ENCODE measurements at regions not wholly inside any gene's neighbourhood (a gene's known extent, or its start where the extent isn't known, plus 50 kb on each side); places are given as distances from the start of the nearest gene placed in this dataset.

DNA sequence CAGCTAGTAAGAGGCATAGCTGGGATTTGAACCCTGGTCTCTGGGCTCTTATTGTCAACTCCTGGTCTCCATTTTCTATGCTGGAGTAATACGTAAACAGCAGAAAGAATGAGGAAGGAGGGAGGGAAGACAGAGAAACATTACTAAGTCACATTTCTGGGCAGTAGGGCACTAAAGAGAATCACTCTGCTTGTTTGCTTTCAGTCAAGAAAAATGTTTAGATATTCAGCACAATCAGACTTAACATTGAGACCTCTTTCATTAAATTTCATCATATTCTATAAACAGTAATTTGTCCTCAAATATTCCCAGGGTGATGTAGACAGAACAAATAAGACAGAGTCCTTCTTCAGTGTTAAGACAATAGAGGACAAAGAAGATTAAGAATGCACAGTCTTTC is 67.7 kb upstream of the BNC1 start:
- Histone ChIP-seq H3K18ac (ENCODE audit: low read length) (no peak overlapping the region), H3K14ac (ENCODE audit: low read length) (no peak overlapping the region), H4K91ac (ENCODE audit: low read depth, low read length, poor library complexity) (no peak overlapping the region), H3K4me3 (ENCODE audit: low read length in 2 of 2) (no peak overlapping the region), H2BK5ac (ENCODE audit: low read length) (no peak overlapping the region), H3K4ac (ENCODE audit: low read length) (no peak overlapping the region), H4K8ac (ENCODE audit: low read depth, low read length) (no peak overlapping the region), H2BK120ac (ENCODE audit: low read depth, low read length) (no peak overlapping the region), H3K23ac (ENCODE audit: low read depth, low read length, poor library complexity) (no peak overlapping the region), H3K36me3 (replicated peaks in 1 of 2; ENCODE audit: control insufficient read depth in 2 of 2, insufficient read depth in 2 of 2, low read length in 2 of 2) (no peaks in the 10 kb centered on the region), H3K4me2 (ENCODE audit: insufficient read depth, low read length, poor library complexity, severe bottlenecking) (no peak overlapping the region), H2BK15ac (ENCODE audit: low read length) (no peak overlapping the region), H3K79me1 (ENCODE audit: low read depth, low read length) (no peaks in the 10 kb centered on the region), H3K4me1 (ENCODE audit: control insufficient read depth in 2 of 2, insufficient read depth in 1 of 2, low read depth in 1 of 2, low read length in 2 of 2) (no peaks in the 10 kb centered on the region), H2AFZ (ENCODE audit: low read length) (no peak overlapping the region), H2BK12ac (ENCODE audit: low read length) (no peak overlapping the region), H3K9me3 (replicated peaks in 1 of 2; ENCODE audit: control insufficient read depth in 2 of 2, insufficient read depth in 1 of 2, low read depth in 1 of 2, low read length in 2 of 2) (no peaks in the 10 kb centered on the region), H3K9ac (ENCODE audit: low read depth, low read length, poor library complexity) (no peak overlapping the region), H3K27me3 (ENCODE audit: control insufficient read depth in 3 of 3, insufficient read depth in 3 of 3, low read depth in 1 of 3, low read length in 3 of 3) (no peaks in the 10 kb centered on the region), H3K27ac (replicated peaks; ENCODE audit: low read length) (no peak overlapping the region), H2AK5ac (ENCODE audit: low read depth, low read length) (no peak overlapping the region)
- DNase-seq (ENCODE audit: low spot score): no peak
- WGBS, 2 donors (ENCODE audit: extremely low coverage in 2 of 2, insufficient read length in 2 of 2, insufficient replicate concordance in 1 of 2): no CpG with 5 or more reads among the region's 1 CpG

DNA sequence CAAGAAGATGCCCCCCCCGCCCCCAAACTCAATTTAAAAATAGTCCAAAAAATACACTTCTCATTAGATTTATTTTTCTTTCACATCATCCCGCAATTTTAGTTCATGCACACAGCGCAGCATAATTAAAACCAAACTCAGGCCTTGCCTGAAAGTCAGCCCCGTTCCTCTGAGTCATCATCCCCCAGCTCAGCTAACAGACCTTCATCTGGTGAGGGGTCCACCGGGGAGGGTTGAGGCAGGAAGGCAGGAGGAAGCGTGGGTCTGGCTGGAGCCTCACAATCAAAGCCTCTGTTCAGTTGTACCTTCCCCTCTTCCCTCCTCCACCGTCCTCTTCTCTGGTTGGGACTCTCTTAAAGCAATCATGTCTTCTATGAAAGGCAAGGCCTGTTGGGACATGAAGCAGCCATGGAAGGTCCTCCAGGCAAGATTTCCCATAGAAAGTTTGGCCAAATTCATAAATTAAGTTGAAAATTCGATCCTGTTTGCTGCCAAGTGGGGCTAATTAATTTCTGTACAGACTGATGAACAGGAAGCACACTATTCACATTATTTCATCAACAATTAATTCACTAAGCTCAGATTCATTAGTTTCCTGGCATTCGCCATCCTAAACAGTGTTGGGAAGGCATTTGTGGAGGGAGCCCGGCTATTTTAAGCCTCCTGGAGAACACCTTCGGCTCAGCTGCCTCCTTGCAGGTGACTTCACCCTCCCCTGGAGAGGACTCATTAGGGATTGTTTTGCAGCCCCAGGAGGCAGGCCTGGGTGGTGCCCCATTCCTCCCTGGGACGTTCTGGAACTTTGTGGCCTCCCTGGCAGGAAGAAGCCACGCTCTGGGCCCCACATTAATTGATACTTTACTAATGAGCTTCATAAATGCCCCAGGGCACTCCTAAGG is 72.3 kb upstream of the BNC1 start:
- Histone ChIP-seq H4K8ac (ENCODE audit: low read depth, low read length) (no peak overlapping the region), H3K4me2 (ENCODE audit: insufficient read depth, low read length, poor library complexity, severe bottlenecking) (no peak overlapping the region), H2BK5ac (ENCODE audit: low read length) (no peak overlapping the region), H3K79me1 (ENCODE audit: low read depth, low read length) (no peaks in the 10 kb centered on the region), H3K4ac (ENCODE audit: low read length) (no peak overlapping the region), H3K23ac (ENCODE audit: low read depth, low read length, poor library complexity) (no peak overlapping the region), H3K27me3 (ENCODE audit: control insufficient read depth in 3 of 3, insufficient read depth in 3 of 3, low read depth in 1 of 3, low read length in 3 of 3) (no peaks in the 10 kb centered on the region), H3K27ac (replicated peaks; ENCODE audit: low read length) (no peak overlapping the region), H3K18ac (ENCODE audit: low read length) (no peak overlapping the region), H3K4me1 (ENCODE audit: control insufficient read depth in 2 of 2, insufficient read depth in 1 of 2, low read depth in 1 of 2, low read length in 2 of 2) (no peaks in the 10 kb centered on the region), H4K91ac (ENCODE audit: low read depth, low read length, poor library complexity) (no peak overlapping the region), H3K9me3 (replicated peaks in 1 of 2; ENCODE audit: control insufficient read depth in 2 of 2, insufficient read depth in 1 of 2, low read depth in 1 of 2, low read length in 2 of 2) (no peaks in the 10 kb centered on the region), H2AK5ac (ENCODE audit: low read depth, low read length) (no peak overlapping the region), H2BK120ac (ENCODE audit: low read depth, low read length) (no peak overlapping the region), H3K14ac (ENCODE audit: low read length) (no peak overlapping the region), H2AFZ (ENCODE audit: low read length) (no peak overlapping the region), H2BK15ac (ENCODE audit: low read length) (no peak overlapping the region), H2BK12ac (ENCODE audit: low read length) (no peak overlapping the region), H3K4me3 (ENCODE audit: low read length in 2 of 2) (no peak overlapping the region), H3K36me3 (replicated peaks in 1 of 2; ENCODE audit: control insufficient read depth in 2 of 2, insufficient read depth in 2 of 2, low read length in 2 of 2) (no peaks in the 10 kb centered on the region), H3K9ac (ENCODE audit: low read depth, low read length, poor library complexity) (no peak overlapping the region)
- no peak for DNase-seq (ENCODE audit: low spot score)
- WGBS, 2 donors (ENCODE audit: extremely low coverage in 2 of 2, insufficient read length in 2 of 2, insufficient replicate concordance in 1 of 2): no CpG with 5 or more reads among the region's 13 CpGs

DNA sequence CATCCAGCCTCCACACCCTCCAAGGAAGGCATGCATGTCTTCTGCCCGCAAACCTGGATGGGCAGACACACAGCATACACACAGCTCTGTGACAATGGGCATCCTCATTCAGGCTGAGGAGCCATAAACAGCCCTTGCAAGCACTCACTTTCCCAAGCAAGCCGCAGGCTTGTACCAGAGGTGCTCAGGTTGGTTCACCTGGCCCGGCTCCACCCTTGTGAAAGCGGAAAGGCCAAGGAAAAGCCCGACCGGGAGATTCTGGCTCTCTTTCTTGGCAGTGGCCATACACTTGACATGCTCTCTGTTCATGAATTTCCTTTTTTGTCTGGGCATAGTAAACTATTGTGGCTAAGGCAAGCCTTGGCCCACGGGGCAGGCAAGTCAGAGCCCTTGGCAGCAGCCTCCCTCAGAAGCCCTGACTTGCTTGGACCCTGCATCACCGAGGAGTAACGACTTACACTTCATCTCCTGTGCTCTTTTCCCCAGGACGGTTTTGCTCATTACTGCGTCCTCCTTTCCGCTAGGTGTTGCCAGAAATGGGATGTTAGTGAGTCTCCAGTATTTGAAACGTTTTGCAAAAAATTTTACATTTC is 74.6 kb upstream of the BNC1 start:
- Histone ChIP-seq H2BK15ac (ENCODE audit: low read length) (no peak overlapping the region), H4K8ac (ENCODE audit: low read depth, low read length) (no peak overlapping the region), H2AFZ (ENCODE audit: low read length) (no peak overlapping the region), H2BK5ac (ENCODE audit: low read length) (no peak overlapping the region), H3K27me3 (ENCODE audit: control insufficient read depth in 3 of 3, insufficient read depth in 3 of 3, low read depth in 1 of 3, low read length in 3 of 3) (peaks cover 0 to 14% (median 0%) of the 10 kb centered on the region in 3 experiments), H3K27ac (replicated peaks; ENCODE audit: low read length) (no peak overlapping the region), H3K14ac (ENCODE audit: low read length) (no peak overlapping the region), H3K9ac (ENCODE audit: low read depth, low read length, poor library complexity) (no peak overlapping the region), H3K9me3 (replicated peaks in 1 of 2; ENCODE audit: control insufficient read depth in 2 of 2, insufficient read depth in 1 of 2, low read depth in 1 of 2, low read length in 2 of 2) (no peaks in the 10 kb centered on the region), H3K4me2 (ENCODE audit: insufficient read depth, low read length, poor library complexity, severe bottlenecking) (no peak overlapping the region), H3K4me3 (ENCODE audit: low read length in 2 of 2) (no peak overlapping the region), H3K23ac (ENCODE audit: low read depth, low read length, poor library complexity) (no peak overlapping the region), H4K91ac (ENCODE audit: low read depth, low read length, poor library complexity) (no peak overlapping the region), H2BK12ac (ENCODE audit: low read length) (no peak overlapping the region), H3K79me1 (ENCODE audit: low read depth, low read length) (no peaks in the 10 kb centered on the region), H3K4ac (ENCODE audit: low read length) (no peak overlapping the region), H3K18ac (ENCODE audit: low read length) (no peak overlapping the region), H2BK120ac (ENCODE audit: low read depth, low read length) (no peak overlapping the region), H3K36me3 (replicated peaks in 1 of 2; ENCODE audit: control insufficient read depth in 2 of 2, insufficient read depth in 2 of 2, low read length in 2 of 2) (no peaks in the 10 kb centered on the region), H2AK5ac (ENCODE audit: low read depth, low read length) (no peak overlapping the region), H3K4me1 (ENCODE audit: control insufficient read depth in 2 of 2, insufficient read depth in 1 of 2, low read depth in 1 of 2, low read length in 2 of 2) (no peaks in the 10 kb centered on the region)
- WGBS, 2 donors (ENCODE audit: extremely low coverage in 2 of 2, insufficient read length in 2 of 2, insufficient replicate concordance in 1 of 2): no CpG with 5 or more reads among the region's 13 CpGs
- no peak for DNase-seq (ENCODE audit: low spot score)

DNA sequence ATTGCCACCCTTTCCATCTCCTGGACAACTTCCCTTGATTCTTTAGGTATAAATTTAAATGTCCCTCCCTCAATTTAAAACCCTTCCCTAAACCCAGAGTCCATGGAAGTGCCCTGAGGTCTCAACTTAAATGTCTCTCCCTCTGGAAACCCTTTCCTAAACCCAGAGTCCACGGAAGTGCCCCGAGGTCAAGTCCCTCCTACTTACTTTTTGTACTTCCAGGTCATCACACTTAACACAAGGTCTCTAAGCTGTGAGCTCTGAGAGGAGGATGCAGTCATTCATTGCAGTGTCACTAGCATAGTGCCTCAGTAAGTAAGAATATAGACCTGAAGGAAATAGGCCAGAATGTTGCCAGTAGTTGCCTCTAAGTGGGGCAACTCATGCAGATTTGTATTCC is 78.2 kb upstream of the BNC1 start:
- Histone ChIP-seq H2BK5ac (ENCODE audit: low read length) (no peak overlapping the region), H2AK5ac (ENCODE audit: low read depth, low read length) (no peak overlapping the region), H3K36me3 (replicated peaks in 1 of 2; ENCODE audit: control insufficient read depth in 2 of 2, insufficient read depth in 2 of 2, low read length in 2 of 2) (no peaks in the 10 kb centered on the region), H4K91ac (ENCODE audit: low read depth, low read length, poor library complexity) (no peak overlapping the region), H3K4me3 (ENCODE audit: low read length in 2 of 2) (no peak overlapping the region), H3K4me1 (ENCODE audit: control insufficient read depth in 2 of 2, insufficient read depth in 1 of 2, low read depth in 1 of 2, low read length in 2 of 2) (no peaks in the 10 kb centered on the region), H3K27ac (replicated peaks; ENCODE audit: low read length) (no peak overlapping the region), H3K23ac (ENCODE audit: low read depth, low read length, poor library complexity) (no peak overlapping the region), H3K27me3 (ENCODE audit: control insufficient read depth in 3 of 3, insufficient read depth in 3 of 3, low read depth in 1 of 3, low read length in 3 of 3) (peaks cover 0 to 49% (median 13%) of the 10 kb centered on the region in 3 experiments), H2BK12ac (ENCODE audit: low read length) (no peak overlapping the region), H3K14ac (ENCODE audit: low read length) (no peak overlapping the region), H2AFZ (ENCODE audit: low read length) (no peak overlapping the region), H4K8ac (ENCODE audit: low read depth, low read length) (no peak overlapping the region), H3K18ac (ENCODE audit: low read length) (no peak overlapping the region), H3K9ac (ENCODE audit: low read depth, low read length, poor library complexity) (no peak overlapping the region), H2BK15ac (ENCODE audit: low read length) (no peak overlapping the region), H3K79me1 (ENCODE audit: low read depth, low read length) (no peaks in the 10 kb centered on the region), H3K4me2 (ENCODE audit: insufficient read depth, low read length, poor library complexity, severe bottlenecking) (no peak overlapping the region), H3K9me3 (replicated peaks in 1 of 2; ENCODE audit: control insufficient read depth in 2 of 2, insufficient read depth in 1 of 2, low read depth in 1 of 2, low read length in 2 of 2) (no peaks in the 10 kb centered on the region), H3K4ac (ENCODE audit: low read length) (no peak overlapping the region), H2BK120ac (ENCODE audit: low read depth, low read length) (no peak overlapping the region)
- WGBS, 2 donors (ENCODE audit: extremely low coverage in 2 of 2, insufficient read length in 2 of 2, insufficient replicate concordance in 1 of 2): no CpG with 5 or more reads among the region's 2 CpGs
- DNase-seq (ENCODE audit: low spot score): no peak
